LNCAP (cell line): ENCODE measurements at regions not wholly inside any gene's neighbourhood (a gene's known extent, or its start where the extent isn't known, plus 50 kb on each side); places are given as distances from the start of the nearest gene placed in this dataset.

Experiments
- TF ChIP-seq, protein P1 (sequence below): fragments of 450-650 bp; IDR thresholded peaks from 2 replicates; pipeline ENCODE4 v1.5.1; 2017; ENCODE audit warnings: mild to moderate bottlenecking

DNA sequence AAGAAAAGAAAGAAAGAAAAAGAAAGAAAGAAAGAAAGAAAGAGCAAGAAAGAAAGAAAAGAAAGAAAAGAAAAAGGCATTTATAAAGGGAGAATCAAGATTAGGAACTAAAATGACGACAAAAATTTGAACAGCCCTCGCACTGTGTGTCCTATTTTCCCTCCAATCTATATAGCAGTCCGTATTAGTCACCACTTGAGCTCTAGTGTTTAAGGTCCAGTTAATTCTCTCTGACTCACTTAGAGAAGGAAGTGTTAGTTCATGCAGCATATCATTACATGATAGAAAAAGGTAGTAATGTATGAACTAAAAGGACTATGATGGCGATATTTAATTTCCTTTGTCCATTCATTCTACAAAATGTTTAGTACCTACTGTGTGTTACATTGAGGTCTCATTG is 122.7 kb downstream of the CBLL2 start:
- TF ChIP-seq, protein P1, sequence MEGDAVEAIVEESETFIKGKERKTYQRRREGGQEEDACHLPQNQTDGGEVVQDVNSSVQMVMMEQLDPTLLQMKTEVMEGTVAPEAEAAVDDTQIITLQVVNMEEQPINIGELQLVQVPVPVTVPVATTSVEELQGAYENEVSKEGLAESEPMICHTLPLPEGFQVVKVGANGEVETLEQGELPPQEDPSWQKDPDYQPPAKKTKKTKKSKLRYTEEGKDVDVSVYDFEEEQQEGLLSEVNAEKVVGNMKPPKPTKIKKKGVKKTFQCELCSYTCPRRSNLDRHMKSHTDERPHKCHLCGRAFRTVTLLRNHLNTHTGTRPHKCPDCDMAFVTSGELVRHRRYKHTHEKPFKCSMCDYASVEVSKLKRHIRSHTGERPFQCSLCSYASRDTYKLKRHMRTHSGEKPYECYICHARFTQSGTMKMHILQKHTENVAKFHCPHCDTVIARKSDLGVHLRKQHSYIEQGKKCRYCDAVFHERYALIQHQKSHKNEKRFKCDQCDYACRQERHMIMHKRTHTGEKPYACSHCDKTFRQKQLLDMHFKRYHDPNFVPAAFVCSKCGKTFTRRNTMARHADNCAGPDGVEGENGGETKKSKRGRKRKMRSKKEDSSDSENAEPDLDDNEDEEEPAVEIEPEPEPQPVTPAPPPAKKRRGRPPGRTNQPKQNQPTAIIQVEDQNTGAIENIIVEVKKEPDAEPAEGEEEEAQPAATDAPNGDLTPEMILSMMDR, result no peak

DNA sequence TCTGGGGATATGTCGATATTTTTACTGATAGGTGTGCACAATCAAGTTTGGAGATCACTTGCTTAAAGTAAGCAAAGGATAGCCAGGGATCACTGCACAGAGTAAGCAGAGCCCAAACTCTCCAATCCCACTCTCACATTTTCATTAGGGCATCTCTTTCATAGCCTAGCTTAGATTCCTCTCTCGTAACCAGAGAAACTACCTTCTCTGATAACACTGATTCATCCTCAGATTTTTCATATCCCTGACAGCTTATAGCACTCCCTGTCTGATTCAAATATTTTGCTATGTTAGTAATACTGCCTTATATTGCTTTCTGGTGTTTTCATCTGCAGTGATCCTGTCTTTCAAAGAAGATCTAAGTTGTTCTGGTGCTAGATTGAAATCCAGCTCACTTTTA is 123.7 kb downstream of the CBLL2 start:
- TF ChIP-seq, protein P1, result no peak

DNA sequence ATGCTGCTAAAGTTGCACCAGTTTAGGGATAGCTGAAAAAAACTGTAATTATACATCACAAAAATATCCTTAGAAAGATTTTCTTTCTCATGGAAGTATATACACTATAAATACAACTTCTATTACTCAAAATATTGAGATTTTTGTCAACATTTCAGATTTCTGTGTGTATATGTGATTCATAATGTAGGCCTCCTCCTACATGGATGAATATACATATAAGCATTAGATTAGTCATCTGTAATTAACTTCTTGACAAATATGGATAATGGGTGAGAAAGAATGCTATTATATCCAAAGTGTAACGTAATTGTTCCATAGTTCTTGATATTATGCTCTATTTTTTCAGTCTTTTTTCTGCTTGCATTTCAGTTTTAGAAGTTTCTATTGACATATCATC is 124.9 kb downstream of the CBLL2 start:
- TF ChIP-seq, protein P1, result no peak

DNA sequence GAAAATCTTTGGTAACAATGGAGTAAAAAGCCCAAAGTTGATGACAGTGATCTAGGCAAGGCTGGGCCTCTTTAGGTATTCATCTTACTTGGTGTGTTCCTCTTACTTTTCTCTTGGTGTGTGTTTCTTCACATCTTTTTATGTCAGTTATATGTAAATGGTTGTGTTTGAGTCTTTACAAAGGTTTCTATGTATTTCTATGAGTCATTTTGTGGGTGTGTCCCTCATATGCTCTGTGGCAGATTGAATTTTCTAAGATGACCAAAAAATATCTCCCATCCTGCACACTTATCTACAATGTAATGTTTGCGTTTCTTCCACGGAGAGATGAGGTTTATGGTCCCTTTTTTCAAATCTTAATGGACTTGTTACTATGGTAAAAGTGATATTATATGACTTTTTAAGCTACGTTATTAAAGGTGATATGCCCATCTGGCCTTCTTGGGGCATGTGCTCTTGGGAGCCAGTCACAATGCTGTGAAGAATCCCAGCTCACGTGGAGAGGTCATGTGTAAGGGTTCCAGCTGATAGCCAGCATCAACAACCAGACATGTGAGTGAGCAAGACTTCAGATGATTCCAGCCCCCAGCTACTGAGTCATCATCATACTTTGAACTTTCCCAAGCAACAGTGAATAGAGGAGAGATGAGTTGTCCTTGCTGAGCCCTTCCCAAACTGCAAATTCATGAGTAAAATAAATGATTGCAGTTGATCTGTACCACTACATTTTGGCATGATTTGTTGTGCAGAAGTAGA is 126.9 kb downstream of the CBLL2 start:
- TF ChIP-seq, protein P1, result no peak

DNA sequence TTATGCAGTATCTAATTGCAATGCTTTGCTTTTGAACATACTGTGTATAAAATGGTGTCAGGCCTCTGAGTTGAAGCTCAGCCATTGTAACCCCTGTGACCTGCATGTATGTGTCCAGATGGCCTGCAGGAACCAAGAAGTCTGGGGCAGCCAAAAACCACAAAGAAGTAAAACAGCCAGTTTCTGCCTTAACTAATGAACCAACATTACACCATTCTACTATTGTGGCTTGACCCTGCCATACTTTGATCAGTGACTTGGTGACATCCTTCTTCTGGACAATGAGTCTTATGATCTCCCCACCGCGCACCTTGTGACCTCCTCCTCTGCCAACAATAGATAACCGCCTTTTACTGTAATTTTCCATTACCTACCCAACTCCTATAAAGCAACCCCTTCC is 131.6 kb downstream of the CBLL2 start:
- TF ChIP-seq, protein P1, result no peak

DNA sequence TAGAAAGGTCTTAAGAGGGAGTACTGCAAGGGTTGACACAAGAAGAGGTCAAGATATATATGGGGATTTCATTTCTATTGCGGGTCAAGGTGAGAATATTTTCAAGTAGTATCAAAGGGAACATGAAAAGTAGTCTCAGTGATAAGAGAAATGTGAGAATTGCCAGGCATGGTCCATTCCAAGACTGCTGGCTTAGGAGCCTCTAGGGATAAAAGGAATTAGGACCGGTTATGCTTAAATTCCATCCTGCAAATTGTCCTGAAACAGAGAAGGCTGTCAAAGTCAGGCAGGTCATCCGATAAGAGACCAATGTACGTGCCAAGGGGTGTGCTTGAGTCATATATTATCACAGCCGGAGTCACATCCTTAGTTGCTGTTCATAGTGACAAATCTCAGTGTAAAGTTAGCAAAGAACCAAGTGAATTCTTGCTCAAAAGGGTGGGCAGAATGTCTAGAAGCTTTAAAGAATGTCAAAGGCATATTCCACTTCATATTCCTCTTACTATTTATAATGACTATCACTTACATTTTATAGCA is 133.6 kb downstream of the CBLL2 start:
- TF ChIP-seq, protein P1, result no peak

DNA sequence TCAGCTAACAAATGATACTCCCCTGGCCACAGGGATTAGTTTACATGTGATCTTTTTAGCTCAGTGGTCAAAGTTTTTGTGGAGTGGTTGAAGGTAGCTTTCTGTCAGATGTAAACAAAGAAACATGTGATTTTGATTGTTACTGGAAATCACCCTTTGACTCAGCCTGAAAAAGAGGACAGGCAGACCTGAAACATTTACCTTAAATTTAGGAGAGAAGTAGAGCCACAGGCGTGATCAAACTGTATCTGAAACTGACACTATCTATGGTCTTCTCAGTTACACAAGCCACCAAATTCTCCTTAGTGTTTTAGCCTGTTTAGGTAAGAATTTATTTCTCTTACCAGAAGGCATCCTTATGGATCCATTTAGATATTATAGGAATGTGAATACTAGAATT is 136.7 kb downstream of the CBLL2 start:
- TF ChIP-seq, protein P1, result no peak
